A673 (cell line): ENCODE measurements at regions not wholly inside any gene's neighbourhood (a gene's known extent, or its start where the extent isn't known, plus 50 kb on each side); places are given as distances from the start of the nearest gene placed in this dataset.

Source experiments
- BruUV-seq: library from RNA; stranded (reverse); fragments of 400-500 nt; replicated peaks from 2 replicates; lab custom pipeline; 2021; lab: Mats Ljungman, UMichigan
- CTCF ChIA-PET: fragments of 300-600 bp; sonication (Branson Sonifier 250); formaldehyde crosslinking; loops from one replicate; lab custom pipeline; 2022; ENCODE audit warnings: antibody characterized with exemption; lab: Charles Lee
- POLR2A ChIA-PET: fragments of 300-600 bp; sonication (Branson Sonifier 250); formaldehyde crosslinking; loops from one replicate; lab custom pipeline; 2022; ENCODE audit warnings: antibody characterized with exemption; ENCODE audit not compliant: low non-redundant PET; lab: Charles Lee
- DNase-seq: peaks from one replicate; pipeline ENCODE4 v3.0.0-alpha.2; 2015; ENCODE audit warnings: low spot score
- H3K27ac ChIP-seq: fragments of 200-600 bp; sonication (generic); 2 replicates; pipeline ENCODE4 v1.5.1; 2016; ENCODE audit warnings: mixed run types, low read depth, mild to moderate bottlenecking, mixed read lengths, antibody characterized with exemption, low read length; ENCODE audit not compliant: poor library complexity, severe bottlenecking
- H3K27me3 ChIP-seq: fragments of 200-600 bp; sonication (generic); replicated peaks from 2 replicates; pipeline ENCODE4 v1.6.1; 2017; ENCODE audit warnings: mixed run types, low read depth, mild to moderate bottlenecking, mixed read lengths, antibody characterized with exemption, low read length; ENCODE audit not compliant: insufficient read depth, poor library complexity
- H3K36me3 ChIP-seq: fragments of 200-600 bp; sonication (generic); 2 replicates; pipeline ENCODE4 v1.6.1; 2016; ENCODE audit warnings: mixed run types, mild to moderate bottlenecking, mixed read lengths, antibody characterized with exemption, low read length; ENCODE audit not compliant: insufficient read depth, poor library complexity, severe bottlenecking
- H3K4me1 ChIP-seq: fragments of 200-600 bp; sonication (generic); 2 replicates; pipeline ENCODE4 v1.6.1; 2017; ENCODE audit warnings: mixed run types, mild to moderate bottlenecking, mixed read lengths, antibody characterized with exemption, low read length; ENCODE audit not compliant: insufficient read depth, poor library complexity, severe bottlenecking
- H3K4me3 ChIP-seq: fragments of 200-600 bp; sonication (generic); 2 replicates; pipeline ENCODE4 v1.5.1; 2016; ENCODE audit warnings: low read depth, mixed run types, mild to moderate bottlenecking, mixed read lengths, low read length; ENCODE audit not compliant: poor library complexity, severe bottlenecking
- H3K9me3 ChIP-seq: fragments of 200-600 bp; sonication (generic); 2 replicates; pipeline ENCODE4 v1.6.1; 2016; ENCODE audit warnings: mixed run types, low read depth, mild to moderate bottlenecking, mixed read lengths, antibody characterized with exemption, low read length; ENCODE audit not compliant: poor library complexity, severe bottlenecking
- CTCF ChIP-seq: fragments of 300-800, 200-600 bp; sonication (generic); conservative IDR thresholded peaks from 2 replicates; pipeline ENCODE4 v1.5.1; 2017; ENCODE audit warnings: low read depth, mild to moderate bottlenecking, antibody characterized with exemption, low read length, moderate library complexity, mixed read lengths
- EZH2 ChIP-seq: fragments of 200-600 bp; sonication (generic); IDR thresholded peaks from 2 replicates; pipeline ENCODE4 v1.6.1; 2017; ENCODE audit warnings: borderline replicate concordance, low read depth, mild to moderate bottlenecking, mixed read lengths, antibody characterized with exemption, low read length; ENCODE audit not compliant: poor library complexity, severe bottlenecking
- intact Hi-C: fragments of 100-400 bp; cut with micrococcal nuclease; formaldehyde crosslinking; loops from one replicate; pipeline ENCODE4 v1.10.0; 2022; ENCODE audit not compliant: unreplicated experiment

GRCh38 chr3:43905157-43905556 lies 214.4 kb downstream of the ABHD5 start:
- CTCF ChIA-PET: no interaction called here
- peaks cover 13% of the 10 kb centered on the region for H3K4me1 ChIP-seq
- intact Hi-C loops: no loop called here
- H3K4me3 ChIP-seq: no peak overlapping the region
- H3K9me3 ChIP-seq: no peaks in the 10 kb centered on the region
- H3K36me3 ChIP-seq: no peaks in the 10 kb centered on the region
- TF ChIP-seq CTCF (no peak), EZH2 (no peak)
- POLR2A ChIA-PET: no interaction called here
- no TSS peak for BruUV-seq
- no peak overlapping the region for H3K27ac ChIP-seq
- no peaks in the 10 kb centered on the region for H3K27me3 ChIP-seq
- DNase-seq: no peak

GRCh38 chr3:43906849-43907507 lies 216.2 kb downstream of the ABHD5 start:
- POLR2A ChIA-PET: no interaction called here
- no peaks in the 10 kb centered on the region for H3K27me3 ChIP-seq
- no peak for DNase-seq
- no peak overlapping the region for H3K4me3 ChIP-seq
- H3K36me3 ChIP-seq: no peaks in the 10 kb centered on the region
- no TSS peak for BruUV-seq
- intact Hi-C loops: no loop called here
- TF ChIP-seq EZH2 (no peak), CTCF (no peak)
- H3K9me3 ChIP-seq: no peaks in the 10 kb centered on the region
- no peak overlapping the region for H3K27ac ChIP-seq
- CTCF ChIA-PET: no interaction called here
- H3K4me1 ChIP-seq: peaks cover 8% of the 10 kb centered on the region

- intact Hi-C loops: no loop called here
- no peaks in the 10 kb centered on the region for H3K27me3 ChIP-seq
- H3K4me1 ChIP-seq: peaks cover 6% of the 10 kb centered on the region
- DNase-seq: no peak
- H3K4me3 ChIP-seq: no peak overlapping the region
- TF ChIP-seq EZH2: no peak
- no peak for TF ChIP-seq CTCF
- BruUV-seq: no TSS peak
- no peaks in the 10 kb centered on the region for H3K36me3 ChIP-seq
- no peak overlapping the region for H3K27ac ChIP-seq
- H3K9me3 ChIP-seq: no peaks in the 10 kb centered on the region
- ChIA-PET CTCF (no interaction called here), POLR2A (no interaction called here)
Measured at GRCh38 chr3:43907508-43907858, 216.7 kb downstream of the ABHD5 start.
